Aorta (tissue), 5 donors: ENCODE measurements at regions not wholly inside any gene's neighbourhood (a gene's known extent, or its start where the extent isn't known, plus 50 kb on each side); places are given as distances from the start of the nearest gene placed in this dataset.

Experiments used
- ATAC-seq: fragments of 200-7000 bp; cut with Tn5 transposase; one replicate; pipeline ENCODE4 v1.9.1; 2022; ENCODE audit warnings: moderate library complexity; ENCODE audit not compliant: low FRiP score
- DNase-seq, 2 donors: peaks; one replicate each; pipeline ENCODE4 v3.0.0-alpha.2; 2020
- H3K27ac ChIP-seq, 2 donors: one replicate each; pipeline ENCODE4 v1.5.1; 2013; ENCODE audit warnings: low read length in 2 of 2, mild to moderate bottlenecking in 2 of 2, moderate library complexity in 2 of 2, control low read depth in 1 of 2, inconsistent platforms in 1 of 2, low read depth in 1 of 2
- H3K27me3 ChIP-seq, 2 donors: one replicate each; pipeline ENCODE4 v1.6.1; 2013; ENCODE audit warnings: control low read depth in 1 of 2, low read length in 1 of 2, mild to moderate bottlenecking in 1 of 2, moderate library complexity in 1 of 2; ENCODE audit not compliant: insufficient read depth in 2 of 2, control insufficient read depth in 1 of 2
- H3K36me3 ChIP-seq, 2 donors: one replicate each; pipeline ENCODE4 v1.6.1; 2013; ENCODE audit warnings: control low read depth in 1 of 2, low read length in 1 of 2, mild to moderate bottlenecking in 1 of 2; ENCODE audit not compliant: insufficient read depth in 2 of 2, control insufficient read depth in 1 of 2
- H3K4me1 ChIP-seq, 2 donors: one replicate each; pipeline ENCODE4 v1.6.1; 2013; ENCODE audit warnings: low read length in 2 of 2, control low read depth in 1 of 2, mild to moderate bottlenecking in 1 of 2, moderate library complexity in 1 of 2; ENCODE audit not compliant: insufficient read depth in 2 of 2, control insufficient read depth in 1 of 2
- H3K4me3 ChIP-seq, 2 donors: one replicate each; pipeline ENCODE4 v1.5.1; 2013; ENCODE audit warnings: low read length in 2 of 2, control low read depth in 1 of 2, mild to moderate bottlenecking in 1 of 2
- H3K9me3 ChIP-seq: one replicate; pipeline ENCODE4 v1.6.1; 2013; ENCODE audit warnings: mild to moderate bottlenecking, low read length; ENCODE audit not compliant: control insufficient read depth
- WGBS, 2 donors: extraction: QIAGEN DNeasy Blood & Tissue Kit; methylation state at CpG; one replicate each; pipeline ENCODE4 v1.1.7; 2013; 5-methylcytosine and 5-hydroxymethylcytosine counted together
- intact Hi-C, 2 donors: fragments of 100-400 bp; cut with DNase I; formaldehyde crosslinking; loops; one replicate each; pipeline versions ENCODE4 v1.14.2 to v1.15.0; 2022
- donor health status: healthy with polysubstance abuse.
- donor health status: Bipolar disorder and iron deficiency.
- donor health status: DM: no; HTN: no; CAD: no.
- donor health status: DM: no; HTN: no; CAD: no.
- donor health status: DM: yes; HTN: yes; CAD: no.

- ATAC-seq = no peak
- Histone ChIP-seq H3K27ac (no peak overlapping the region), H3K4me1 (no peaks in the 10 kb centered on the region), H3K27me3 (no peaks in the 10 kb centered on the region), H3K36me3 (no peaks in the 10 kb centered on the region), H3K4me3 (no peak overlapping the region), H3K9me3 (no peaks in the 10 kb centered on the region)
- intact Hi-C loops = no loop called here
- no peak for DNase-seq
Measured at GRCh38 chr1:188089461-188089860, 1260.7 kb downstream of the PLA2G4A start.

- H3K27ac ChIP-seq = no peak overlapping the region
- no peaks in the 10 kb centered on the region for H3K4me1 ChIP-seq
- intact Hi-C loops = no loop called here
- no peaks in the 10 kb centered on the region for H3K9me3 ChIP-seq
- ATAC-seq = no peak
- no peaks in the 10 kb centered on the region for H3K27me3 ChIP-seq
- DNase-seq = no peak
- H3K36me3 ChIP-seq = no peaks in the 10 kb centered on the region
- H3K4me3 ChIP-seq = no peak overlapping the region
Measured at GRCh38 chr1:188096521-188096920, 1267.8 kb downstream of the PLA2G4A start.

DNA sequence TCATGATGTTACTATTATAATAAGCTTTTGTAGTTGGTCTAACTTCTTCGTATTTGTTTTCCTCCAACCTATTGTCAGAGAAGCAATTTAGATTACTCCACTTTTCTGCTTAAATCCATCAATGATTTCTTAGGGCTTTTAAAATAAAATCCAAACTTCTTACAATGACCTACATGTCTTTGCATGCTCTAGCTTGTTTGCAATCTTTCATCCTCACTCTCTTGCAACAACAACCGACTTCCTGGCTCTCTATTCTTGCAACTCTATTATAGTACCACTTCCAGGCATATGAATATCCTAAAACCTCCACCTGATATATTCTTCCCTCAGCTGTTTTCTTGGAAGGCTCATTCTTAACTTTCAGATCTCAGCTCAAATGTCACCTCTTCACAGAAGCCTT is 1288.7 kb downstream of the PLA2G4A start:
- ATAC-seq = no peak
- H3K36me3 ChIP-seq = no peaks in the 10 kb centered on the region
- no peaks in the 10 kb centered on the region for H3K27me3 ChIP-seq
- no peaks in the 10 kb centered on the region for H3K4me1 ChIP-seq
- H3K27ac ChIP-seq = no peak overlapping the region
- no peak for DNase-seq
- H3K9me3 ChIP-seq = no peaks in the 10 kb centered on the region
- 74 to 79% methylated on average over 2 of the region's 2 CpGs for WGBS, 2 donors
- intact Hi-C loops = no loop called here
- H3K4me3 ChIP-seq = no peak overlapping the region

GRCh38 chr1:188122646-188123045 is 1293.9 kb downstream of the PLA2G4A start:
- WGBS, 2 donors = 81 to 85% methylated on average over 4 of the region's 4 CpGs
- Histone ChIP-seq H3K9me3 (no peaks in the 10 kb centered on the region), H3K4me3 (no peak overlapping the region), H3K36me3 (no peaks in the 10 kb centered on the region), H3K4me1 (no peaks in the 10 kb centered on the region), H3K27me3 (no peaks in the 10 kb centered on the region), H3K27ac (no peak overlapping the region)
- no peak for ATAC-seq
- intact Hi-C loops = no loop called here
- no peak for DNase-seq

GRCh38 chr1:188127507-188127906 is 1298.8 kb downstream of the PLA2G4A start:
- Histone ChIP-seq H3K27me3 (no peaks in the 10 kb centered on the region), H3K36me3 (no peaks in the 10 kb centered on the region), H3K27ac (no peak overlapping the region), H3K4me1 (no peaks in the 10 kb centered on the region), H3K4me3 (no peak overlapping the region), H3K9me3 (no peaks in the 10 kb centered on the region)
- DNase-seq = no peak
- intact Hi-C loops = no loop called here
- ATAC-seq = no peak
- WGBS, 2 donors = 70 to 85% methylated on average over 1 of the region's 1 CpG

DNA sequence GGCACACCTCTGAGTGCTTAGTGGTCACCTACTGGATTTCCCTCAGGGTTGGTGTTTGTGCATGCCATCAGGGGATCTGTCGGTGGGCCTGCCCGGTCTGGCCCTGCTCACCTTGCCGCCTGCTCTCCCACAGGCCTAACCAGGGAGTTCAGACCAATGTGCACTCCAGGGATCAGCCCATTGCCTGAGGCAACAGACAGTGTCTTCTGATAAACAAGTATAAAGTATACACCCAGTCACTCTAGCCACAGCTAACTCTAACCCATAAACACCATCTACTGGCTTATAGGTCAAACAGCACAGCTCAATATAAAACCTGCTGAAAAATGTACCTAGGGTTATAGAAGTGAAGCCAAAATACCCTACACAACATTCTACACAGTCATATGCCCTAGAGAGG is 1300.0 kb downstream of the PLA2G4A start:
- ATAC-seq (peak; percentile 28), DNase-seq (peak in 1 of 2 donors; percentile 51)
- no peaks in the 10 kb centered on the region for H3K9me3 ChIP-seq
- 91 to 100% methylated on average over 3 of the region's 3 CpGs for WGBS, 2 donors
- no peak overlapping the region for H3K27ac ChIP-seq
- H3K4me3 ChIP-seq = no peak overlapping the region
- H3K27me3 ChIP-seq = no peaks in the 10 kb centered on the region
- no peaks in the 10 kb centered on the region for H3K36me3 ChIP-seq
- H3K4me1 ChIP-seq = no peaks in the 10 kb centered on the region
- intact Hi-C loops = no loop called here

DNA sequence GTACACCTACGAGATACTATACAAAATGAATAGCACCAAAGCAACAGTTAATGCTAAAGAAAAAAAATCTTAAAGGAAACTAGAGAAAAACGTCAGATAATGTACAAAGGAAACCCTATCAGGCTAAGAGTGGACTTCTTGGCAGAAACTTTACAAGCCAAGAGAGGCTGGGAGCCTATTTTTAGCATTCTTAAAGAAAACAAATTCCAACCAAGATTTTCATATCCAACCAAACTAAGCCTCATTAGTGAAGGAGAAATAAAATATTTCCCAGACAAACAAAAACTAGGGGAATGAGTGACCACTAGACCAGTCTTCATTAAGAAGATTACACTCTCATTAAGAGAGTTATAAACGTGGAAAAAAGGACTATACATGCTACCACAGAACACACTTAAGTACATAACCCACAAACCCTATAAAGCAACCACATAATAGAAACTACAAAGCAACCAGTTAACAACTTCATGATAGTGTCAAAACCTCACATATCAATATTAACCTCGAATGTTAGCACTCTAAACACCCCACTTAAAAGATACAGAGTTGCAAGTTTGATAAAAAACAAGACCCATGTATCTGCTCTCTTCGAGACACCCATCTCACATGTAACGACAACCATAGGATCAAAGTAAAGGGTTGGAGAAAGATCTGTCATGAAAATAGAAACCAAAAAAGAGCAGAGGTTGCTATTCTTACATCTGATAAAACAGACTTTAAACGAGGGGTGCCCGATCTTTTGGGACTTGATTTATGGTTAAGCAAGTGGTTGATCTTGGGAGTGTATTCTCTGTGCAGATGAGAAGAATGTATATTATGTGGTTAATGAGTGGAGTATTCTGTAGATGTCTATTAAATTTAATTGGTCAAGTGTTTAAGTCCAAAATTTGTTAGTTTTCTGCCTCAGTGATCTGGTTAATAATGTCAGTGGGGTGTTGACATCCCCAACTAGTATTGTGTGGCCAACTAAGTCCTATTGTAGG is 1301.4 kb downstream of the PLA2G4A start:
- Histone ChIP-seq H3K4me3 (no peak overlapping the region), H3K36me3 (no peaks in the 10 kb centered on the region), H3K27ac (no peak overlapping the region), H3K4me1 (no peaks in the 10 kb centered on the region), H3K27me3 (no peaks in the 10 kb centered on the region), H3K9me3 (no peaks in the 10 kb centered on the region)
- ATAC-seq (no peak), DNase-seq (no peak)
- WGBS, 2 donors = 71 to 72% methylated on average over 8 of the region's 8 CpGs
- intact Hi-C loops = no loop called here

GRCh38 chr1:188137221-188137620 is 1308.5 kb downstream of the PLA2G4A start:
- H3K27me3 ChIP-seq = no peaks in the 10 kb centered on the region
- ATAC-seq (no peak), DNase-seq (no peak)
- 14 to 23% methylated on average over 2 of the region's 2 CpGs for WGBS, 2 donors
- intact Hi-C loops = no loop called here
- no peaks in the 10 kb centered on the region for H3K9me3 ChIP-seq
- H3K27ac ChIP-seq = no peak overlapping the region
- H3K36me3 ChIP-seq = no peaks in the 10 kb centered on the region
- H3K4me3 ChIP-seq = no peak overlapping the region
- H3K4me1 ChIP-seq = no peaks in the 10 kb centered on the region

GRCh38 chr1:188140958-188141357 is 1312.2 kb downstream of the PLA2G4A start:
- Histone ChIP-seq H3K27ac (no peak overlapping the region), H3K27me3 (no peaks in the 10 kb centered on the region), H3K4me3 (no peak overlapping the region), H3K9me3 (no peaks in the 10 kb centered on the region), H3K4me1 (no peaks in the 10 kb centered on the region), H3K36me3 (no peaks in the 10 kb centered on the region)
- intact Hi-C loops = no loop called here
- DNase-seq (no peak), ATAC-seq (no peak)
- 80 to 81% methylated on average over 2 of the region's 2 CpGs for WGBS, 2 donors
